ENCODE measurements at regions not wholly inside any gene's neighbourhood (a gene's known extent, or its start where the extent isn't known, plus 50 kb on each side); places are given as distances from the start of the nearest gene placed in this dataset.

DNA sequence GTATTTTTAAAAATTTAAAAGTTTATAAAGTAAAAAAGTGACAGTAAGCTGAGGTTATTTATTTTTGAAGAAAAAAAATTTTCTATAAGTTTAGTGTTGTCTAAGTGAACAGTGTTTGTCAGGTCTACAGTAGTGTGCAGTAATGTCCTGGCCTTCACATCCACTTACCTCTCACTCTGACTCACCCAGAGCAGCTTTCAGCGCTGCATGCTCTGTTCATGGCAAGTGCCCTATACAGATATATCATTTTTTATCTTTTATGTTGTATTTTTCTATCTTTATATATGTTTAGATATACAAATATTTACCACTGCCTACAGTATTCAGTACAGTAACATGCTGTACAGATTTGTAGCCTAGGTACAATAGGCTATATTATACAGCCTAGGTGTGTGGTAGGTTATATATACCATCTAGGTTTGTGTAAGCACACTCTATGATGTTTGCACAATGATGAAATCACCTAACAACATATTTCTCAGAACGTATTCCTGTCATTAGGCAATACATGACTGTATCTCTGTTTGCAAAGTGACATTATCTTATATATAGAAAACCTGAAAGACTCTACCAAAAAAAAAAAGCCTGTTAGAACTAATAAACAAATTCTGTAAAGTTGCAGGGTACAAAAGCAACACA is 75.9 kb upstream of the TMC3 start:
- Histone ChIP-seq H3K36me3 (no peaks in the 10 kb centered on the region), H3K4me3 (no peak overlapping the region), H3K27ac (no peak overlapping the region), H3K9me3 (peaks cover 0 to 39% (median 10%) of the 10 kb centered on the region in 12 donors), H3K27me3 (no peaks in the 10 kb centered on the region), H3K4me1 (no peaks in the 10 kb centered on the region)
- TF ChIP-seq POLR2A (IDR thresholded peaks at IDR 0.05), result no peak
- TF ChIP-seq, protein P1, sequence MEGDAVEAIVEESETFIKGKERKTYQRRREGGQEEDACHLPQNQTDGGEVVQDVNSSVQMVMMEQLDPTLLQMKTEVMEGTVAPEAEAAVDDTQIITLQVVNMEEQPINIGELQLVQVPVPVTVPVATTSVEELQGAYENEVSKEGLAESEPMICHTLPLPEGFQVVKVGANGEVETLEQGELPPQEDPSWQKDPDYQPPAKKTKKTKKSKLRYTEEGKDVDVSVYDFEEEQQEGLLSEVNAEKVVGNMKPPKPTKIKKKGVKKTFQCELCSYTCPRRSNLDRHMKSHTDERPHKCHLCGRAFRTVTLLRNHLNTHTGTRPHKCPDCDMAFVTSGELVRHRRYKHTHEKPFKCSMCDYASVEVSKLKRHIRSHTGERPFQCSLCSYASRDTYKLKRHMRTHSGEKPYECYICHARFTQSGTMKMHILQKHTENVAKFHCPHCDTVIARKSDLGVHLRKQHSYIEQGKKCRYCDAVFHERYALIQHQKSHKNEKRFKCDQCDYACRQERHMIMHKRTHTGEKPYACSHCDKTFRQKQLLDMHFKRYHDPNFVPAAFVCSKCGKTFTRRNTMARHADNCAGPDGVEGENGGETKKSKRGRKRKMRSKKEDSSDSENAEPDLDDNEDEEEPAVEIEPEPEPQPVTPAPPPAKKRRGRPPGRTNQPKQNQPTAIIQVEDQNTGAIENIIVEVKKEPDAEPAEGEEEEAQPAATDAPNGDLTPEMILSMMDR (IDR thresholded peaks at IDR 0.05), result no peak
- 73 to 78% (median 76%) methylated on average over 2 of the region's 2 CpGs for whole genome bisulfite sequencing, 4 donors
- no peak for ATAC-seq
- DNase-seq, result no peak
- intact Hi-C loops (cut with DNase I), result no loop called here

DNA sequence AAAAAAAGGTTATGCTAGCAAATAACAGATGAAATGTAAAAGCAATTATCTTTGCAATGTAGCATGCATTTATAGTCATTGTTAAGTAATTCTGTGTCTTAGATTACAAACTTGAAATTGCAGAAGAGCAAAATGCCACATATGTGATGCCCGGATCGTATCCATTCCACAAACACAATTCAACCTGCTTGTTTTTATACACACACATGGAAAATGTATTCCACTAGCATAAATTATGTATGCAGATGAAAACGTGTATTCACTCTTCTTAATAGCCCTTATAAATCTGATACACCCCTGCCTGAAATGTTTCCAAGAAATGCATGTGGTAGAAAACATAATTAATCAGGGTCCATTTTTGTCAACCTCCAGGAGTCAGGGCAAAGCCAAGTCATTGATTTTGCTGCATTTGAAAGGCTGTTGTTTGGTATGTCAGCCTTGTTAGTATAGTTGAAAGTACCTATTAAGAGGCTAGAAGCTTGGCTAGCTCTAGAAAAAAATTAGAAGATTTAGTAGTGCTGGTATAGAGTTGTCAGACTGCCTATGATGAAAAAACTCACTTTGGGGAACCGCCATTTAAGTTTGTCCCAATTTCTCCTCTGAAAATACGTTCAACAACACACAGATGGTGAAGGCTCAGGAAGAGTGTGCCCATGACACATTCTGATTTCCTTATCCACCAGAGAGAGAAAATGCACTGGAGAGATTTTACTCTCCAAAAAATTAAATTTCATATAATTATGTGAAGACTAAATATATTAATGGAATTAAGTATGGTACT is 69.2 kb upstream of the TMC3 start:
- intact Hi-C loops (cut with DNase I), result no loop called here
- H3K27me3 ChIP-seq, result no peaks in the 10 kb centered on the region
- H3K9me3 ChIP-seq, result peaks cover 0 to 22% (median 4%) of the 10 kb centered on the region in 12 donors
- DNase-seq (no peak), ATAC-seq (no peak)
- no peak overlapping the region for H3K4me3 ChIP-seq
- WGBS, 4 donors, result 79 to 84% (median 82%) methylated on average over 5 of the region's 5 CpGs
- TF ChIP-seq, protein P1 (IDR thresholded peaks at IDR 0.05), result no peak
- TF ChIP-seq POLR2A (IDR thresholded peaks at IDR 0.05), result no peak
- no peaks in the 10 kb centered on the region for H3K36me3 ChIP-seq
- H3K4me1 ChIP-seq, result no peaks in the 10 kb centered on the region
- no peak overlapping the region for H3K27ac ChIP-seq

DNA sequence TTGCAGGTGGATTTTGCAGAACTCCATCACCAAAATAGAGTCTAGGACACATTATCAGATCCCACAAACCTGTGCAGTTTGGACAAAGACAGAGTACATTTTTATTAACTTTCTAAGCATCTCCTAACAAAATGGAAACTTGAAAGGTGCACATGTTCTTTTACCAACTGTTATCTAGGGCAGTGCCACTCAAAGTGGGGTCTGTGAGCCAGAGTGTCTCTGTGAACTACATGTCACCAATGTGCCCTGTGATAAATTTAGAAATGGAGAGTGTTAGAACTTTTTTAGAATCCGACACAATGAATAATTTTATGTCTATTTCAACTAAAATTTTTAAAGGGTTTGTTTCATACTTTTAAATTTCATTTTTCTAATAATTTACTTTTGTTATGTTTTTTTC is 68.4 kb upstream of the TMC3 start:
- ATAC-seq (no peak), DNase-seq (no peak)
- TF ChIP-seq POLR2A (IDR thresholded peaks at IDR 0.05), result no peak
- TF ChIP-seq, protein P1 (IDR thresholded peaks at IDR 0.05), result no peak
- Histone ChIP-seq H3K27me3 (no peaks in the 10 kb centered on the region), H3K27ac (no peak overlapping the region), H3K4me1 (no peaks in the 10 kb centered on the region), H3K4me3 (no peak overlapping the region), H3K9me3 (peaks cover 0 to 22% (median 4%) of the 10 kb centered on the region in 12 donors), H3K36me3 (no peaks in the 10 kb centered on the region)
- intact Hi-C loops (cut with DNase I), result no loop called here
- WGBS, 4 donors, result 41 to 54% (median 47%) methylated on average over 1 of the region's 1 CpG

DNA sequence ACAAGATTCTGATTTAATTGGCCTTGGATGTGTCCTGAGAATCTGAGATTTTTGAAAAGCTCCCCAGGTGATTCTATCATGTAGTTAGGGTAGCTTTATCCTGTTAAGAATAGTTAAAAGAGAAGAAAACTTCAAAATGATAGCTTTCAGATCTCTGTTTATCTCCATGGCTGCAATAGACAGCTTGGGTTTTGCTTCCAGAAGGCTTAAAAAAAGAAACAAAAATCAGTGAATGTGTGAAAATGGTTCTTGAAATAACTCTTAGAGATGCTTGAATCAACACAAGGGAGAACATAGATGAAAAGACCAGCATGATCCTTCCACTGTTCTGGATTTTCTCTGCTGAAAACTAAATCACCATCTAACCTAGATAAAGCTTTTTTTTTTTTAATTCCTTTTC is 60.8 kb upstream of the TMC3 start:
- Histone ChIP-seq H3K36me3 (no peaks in the 10 kb centered on the region), H3K4me1 (no peaks in the 10 kb centered on the region), H3K27me3 (no peaks in the 10 kb centered on the region), H3K27ac (no peak overlapping the region), H3K9me3 (peaks cover 0 to 15% (median 5%) of the 10 kb centered on the region in 12 donors), H3K4me3 (no peak overlapping the region)
- intact Hi-C loops (cut with DNase I), result no loop called here
- no peak for TF ChIP-seq POLR2A (IDR thresholded peaks at IDR 0.05)
- TF ChIP-seq, protein P1 (IDR thresholded peaks at IDR 0.05), result no peak
- DNase-seq, result no peak
- ATAC-seq, result no peak
